Hepatocyte (in vitro differentiated cells): ENCODE measurements at regions not wholly inside any gene's neighbourhood (a gene's known extent, or its start where the extent isn't known, plus 50 kb on each side); places are given as distances from the start of the nearest gene placed in this dataset.

Source experiments
- CTCF ChIP-seq: fragments of 200-600 bp; sonication (generic); IDR thresholded peaks from 2 replicates; pipeline ENCODE4 v1.5.1; 2016; ENCODE audit warnings: antibody characterized with exemption, mild to moderate bottlenecking; ENCODE audit not compliant: poor library complexity
- EZH2 ChIP-seq: fragments of 200-600 bp; sonication (generic); IDR thresholded peaks from 2 replicates; pipeline ENCODE4 v1.6.1; 2016; ENCODE audit warnings: antibody characterized with exemption, mild to moderate bottlenecking, borderline replicate concordance

DNA sequence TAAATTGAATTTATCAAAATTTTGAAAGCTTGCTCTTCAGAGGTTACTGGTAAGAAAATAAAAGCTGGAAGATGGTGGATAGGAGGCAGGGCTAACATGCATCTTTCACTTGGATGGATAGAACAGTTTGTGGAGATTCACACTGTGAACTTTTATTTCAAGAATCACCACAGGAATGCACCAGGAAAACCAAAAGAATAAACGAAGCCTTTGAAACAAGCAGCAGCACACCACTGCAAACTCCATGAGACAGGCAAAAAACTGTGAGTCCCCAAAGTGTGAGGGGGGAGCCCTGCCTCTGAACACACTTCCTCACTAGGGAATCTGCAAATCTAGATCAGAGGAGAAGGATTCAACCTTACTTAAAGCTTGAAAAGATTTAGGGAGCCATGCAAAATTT lies 122.2 kb downstream of the RTP4 start:
- TF ChIP-seq EZH2 (no peak), CTCF (no peak)
